GM23338 (cell line): ENCODE measurements at regions not wholly inside any gene's neighbourhood (a gene's known extent, or its start where the extent isn't known, plus 50 kb on each side); places are given as distances from the start of the nearest gene placed in this dataset.

Experiments
- ATAC-seq: fragments of 200-7000 bp; cut with Tn5 transposase; 3 replicates; pipeline ENCODE4 v1.9.1; 2020
- DNase-seq: peaks from one replicate; pipeline ENCODE4 v3.0.0-alpha.2; 2015; ENCODE audit warnings: low spot score
- H2AFZ ChIP-seq: fragments of 200-600 bp; sonication (generic); 2 replicates; pipeline ENCODE4 v1.8.0; 2016; ENCODE audit warnings: antibody characterized with exemption, mild to moderate bottlenecking, moderate library complexity
- H3F3A ChIP-seq: fragments of 200-600 bp; sonication (generic); replicated peaks from 2 replicates; pipeline ENCODE4 v1.8.0; 2017; ENCODE audit warnings: antibody characterized with exemption, mixed run types, low read depth
- H3K27ac ChIP-seq: fragments of 200-600 bp; sonication (generic); 2 replicates; pipeline ENCODE4 v1.6.1; 2016; ENCODE audit warnings: low read depth
- H3K27me3 ChIP-seq: fragments of 200-600 bp; sonication (generic); 2 replicates; pipeline ENCODE4 v1.8.0; 2016; ENCODE audit warnings: mild to moderate bottlenecking, mixed run types, moderate library complexity; ENCODE audit not compliant: insufficient read depth
- H3K36me3 ChIP-seq: fragments of 200-600 bp; sonication (generic); 2 replicates; pipeline ENCODE4 v1.8.0; 2016; ENCODE audit warnings: mild to moderate bottlenecking; ENCODE audit not compliant: insufficient read depth
- H3K4me1 ChIP-seq: fragments of 200-600 bp; sonication (generic); 2 replicates; pipeline ENCODE4 v1.8.0; 2016; ENCODE audit warnings: mild to moderate bottlenecking, moderate library complexity; ENCODE audit not compliant: insufficient read depth
- H3K4me2 ChIP-seq: fragments of 200-600 bp; sonication (generic); 2 replicates; pipeline ENCODE4 v1.7.1; 2017; ENCODE audit warnings: mixed run types
- H3K4me3 ChIP-seq: fragments of 200-600 bp; sonication (generic); 2 replicates; pipeline ENCODE4 v1.6.1; 2016; ENCODE audit warnings: mixed run types
- H3K79me2 ChIP-seq: fragments of 200-600 bp; sonication (generic); replicated peaks from 2 replicates; pipeline ENCODE4 v1.8.0; 2017; ENCODE audit warnings: mild to moderate bottlenecking; ENCODE audit not compliant: insufficient read depth
- H3K9me2 ChIP-seq: fragments of 200-600 bp; sonication (generic); 2 replicates; pipeline ENCODE4 v1.8.0; 2017; ENCODE audit not compliant: insufficient read depth
- H4K20me1 ChIP-seq: fragments of 200-600 bp; sonication (generic); replicated peaks from 2 replicates; pipeline ENCODE4 v1.8.0; 2017; ENCODE audit warnings: mild to moderate bottlenecking; ENCODE audit not compliant: insufficient read depth
- H3K27ac Mint-ChIP-seq: 2 replicates; pipeline ENCODE4 v1.8.0; 2020; ENCODE audit warnings: inconsistent platforms, mild to moderate bottlenecking, moderate library complexity, mixed read lengths
- H3K27me3 Mint-ChIP-seq: 3 replicates; pipeline ENCODE4 v1.8.0; 2022; ENCODE audit warnings: low read depth, mild to moderate bottlenecking, moderate library complexity, mixed read lengths, inconsistent platforms; ENCODE audit not compliant: insufficient read depth, poor library complexity
- H3K36me3 Mint-ChIP-seq: 3 replicates; pipeline ENCODE4 v1.8.0; 2021; ENCODE audit warnings: low read depth, mild to moderate bottlenecking, inconsistent platforms, moderate library complexity, mixed read lengths
- H3K4me1 Mint-ChIP-seq: 3 replicates; pipeline ENCODE4 v1.8.0; 2020; ENCODE audit warnings: mild to moderate bottlenecking, inconsistent platforms, mixed read lengths
- H3K4me3 Mint-ChIP-seq: 3 replicates; pipeline ENCODE4 v1.8.0; 2021; ENCODE audit warnings: moderate library complexity, mild to moderate bottlenecking, inconsistent platforms, mixed read lengths
- H3K9me3 Mint-ChIP-seq: 3 replicates; pipeline ENCODE4 v1.8.0; 2020; ENCODE audit warnings: moderate library complexity, mild to moderate bottlenecking, inconsistent platforms, mixed read lengths
- CREB1 ChIP-seq: fragments of 250-450 bp; sonication (Bioruptor Pico); IDR thresholded peaks from 2 replicates; pipeline ENCODE4 v1.5.0; 2020; ENCODE audit warnings: low read depth, mild to moderate bottlenecking, moderate library complexity
- EZH2 ChIP-seq: fragments of 200-600 bp; sonication (generic); IDR thresholded peaks from one replicate; pipeline ENCODE4 v1.8.0; 2017; ENCODE audit warnings: antibody characterized with exemption, mild to moderate bottlenecking, low read depth; ENCODE audit not compliant: unreplicated experiment
- EZH2phosphoT487 ChIP-seq: fragments of 200-600 bp; sonication (generic); IDR thresholded peaks from one replicate; pipeline ENCODE4 v1.8.1; 2018; ENCODE audit warnings: antibody characterized with exemption; ENCODE audit not compliant: unreplicated experiment
- JUNB ChIP-seq: IDR thresholded peaks from one replicate; pipeline ENCODE4 v1.6.1; 2016; ENCODE audit warnings: antibody characterized with exemption; ENCODE audit not compliant: unreplicated experiment
- NANOG ChIP-seq: IDR thresholded peaks from 2 replicates; pipeline ENCODE4 v1.6.1; 2016; ENCODE audit warnings: antibody characterized with exemption, borderline replicate concordance
- POLR2AphosphoS5 ChIP-seq: IDR thresholded peaks from 2 replicates; pipeline ENCODE4 v1.6.1; 2016; ENCODE audit warnings: antibody characterized with exemption, low read depth
- STAT1 ChIP-seq: IDR thresholded peaks from one replicate; pipeline ENCODE4 v1.6.1; 2016; ENCODE audit warnings: antibody characterized with exemption; ENCODE audit not compliant: unreplicated experiment
- ZNF114 ChIP-seq: fragments of 250-450 bp; sonication (Bioruptor Pico); IDR thresholded peaks from 2 replicates; pipeline ENCODE4 v1.5.0; 2020; ENCODE audit warnings: mild to moderate bottlenecking, moderate library complexity
- ZNF331 ChIP-seq: fragments of 250-450 bp; sonication (Bioruptor Pico); IDR thresholded peaks from 2 replicates; pipeline ENCODE4 v1.5.0; 2020; ENCODE audit warnings: low read depth, mild to moderate bottlenecking, moderate library complexity
- TF ChIP-seq, protein P1 (sequence below): IDR thresholded peaks from 2 replicates; pipeline ENCODE4 v1.6.1; 2016; ENCODE audit warnings: antibody characterized with exemption
- TF ChIP-seq, protein P2 (sequence below), 2 experiments: fragments of 200-600 bp in 1 of 2; sonication (generic) in 1 of 2; conservative IDR thresholded peaks; 2 replicates each; pipeline versions ENCODE4 v1.5.1 to v1.6.1; 2016 to 2017; ENCODE audit warnings: antibody characterized with exemption in 2 of 2, low read depth in 2 of 2, mild to moderate bottlenecking in 2 of 2, moderate library complexity in 1 of 2
- TF ChIP-seq, protein P3 (sequence below): fragments of 250-450 bp; sonication (Bioruptor Pico); IDR thresholded peaks from 2 replicates; pipeline ENCODE4 v1.5.0; 2020; ENCODE audit warnings: mild to moderate bottlenecking, moderate library complexity

DNA sequence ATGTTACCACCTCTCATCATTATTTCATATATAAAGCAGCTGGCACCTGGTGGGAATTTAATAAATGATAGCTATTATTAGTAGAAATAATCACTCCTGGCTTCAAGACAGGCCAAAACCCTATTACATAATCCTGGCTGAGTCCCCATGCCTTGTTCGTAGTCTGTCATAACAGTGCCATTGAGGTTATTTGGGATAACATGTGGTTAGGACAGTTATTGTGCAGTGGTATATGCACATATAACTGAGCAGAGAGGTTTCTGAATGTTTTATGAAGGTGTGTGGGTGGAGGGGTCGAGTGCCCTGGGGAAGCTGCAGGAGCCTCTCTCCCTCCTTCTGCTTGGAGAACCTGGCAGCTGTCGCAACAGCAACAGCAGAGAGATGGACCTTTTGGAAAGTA is 162.4 kb upstream of the NABP1 start (continued):
- TF ChIP-seq, protein P1, sequence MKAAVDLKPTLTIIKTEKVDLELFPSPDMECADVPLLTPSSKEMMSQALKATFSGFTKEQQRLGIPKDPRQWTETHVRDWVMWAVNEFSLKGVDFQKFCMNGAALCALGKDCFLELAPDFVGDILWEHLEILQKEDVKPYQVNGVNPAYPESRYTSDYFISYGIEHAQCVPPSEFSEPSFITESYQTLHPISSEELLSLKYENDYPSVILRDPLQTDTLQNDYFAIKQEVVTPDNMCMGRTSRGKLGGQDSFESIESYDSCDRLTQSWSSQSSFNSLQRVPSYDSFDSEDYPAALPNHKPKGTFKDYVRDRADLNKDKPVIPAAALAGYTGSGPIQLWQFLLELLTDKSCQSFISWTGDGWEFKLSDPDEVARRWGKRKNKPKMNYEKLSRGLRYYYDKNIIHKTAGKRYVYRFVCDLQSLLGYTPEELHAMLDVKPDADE, result no peak

DNA sequence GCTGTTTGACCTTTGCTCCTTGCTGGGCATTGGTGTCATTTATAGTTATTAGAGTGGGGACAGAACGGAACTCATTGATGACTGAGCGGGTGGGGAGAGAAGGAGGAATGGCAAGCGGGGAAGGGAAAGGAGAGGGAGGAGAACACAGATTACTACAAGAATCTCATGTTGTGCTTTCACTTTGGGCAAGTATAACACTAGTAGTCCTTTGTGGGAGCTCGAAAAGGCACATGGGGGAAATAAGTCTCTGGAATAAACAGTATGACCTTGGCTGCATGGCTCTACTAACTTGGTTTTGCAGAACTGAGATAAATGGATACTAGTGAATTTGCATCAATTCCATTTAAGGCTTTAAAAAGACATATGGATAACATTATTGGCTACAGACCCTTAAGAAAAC is 161.7 kb upstream of the NABP1 start:
- no peaks in the 10 kb centered on the region for H3K36me3 Mint-ChIP-seq
- H3F3A ChIP-seq, result no peaks in the 10 kb centered on the region
- no peak overlapping the region for H2AFZ ChIP-seq
- no peaks in the 10 kb centered on the region for H3K36me3 ChIP-seq
- no peak overlapping the region for H3K27ac Mint-ChIP-seq
- peaks cover 3% of the 10 kb centered on the region for H3K27me3 Mint-ChIP-seq
- H3K4me3 Mint-ChIP-seq, result no peak overlapping the region
- no peaks in the 10 kb centered on the region for H3K9me2 ChIP-seq
- no peak overlapping the region for H3K27ac ChIP-seq
- no peaks in the 10 kb centered on the region for H3K27me3 ChIP-seq
- no peaks in the 10 kb centered on the region for H4K20me1 ChIP-seq
- H3K79me2 ChIP-seq, result no peaks in the 10 kb centered on the region
- DNase-seq (no peak), ATAC-seq (no peak)
- H3K4me1 ChIP-seq, result no peaks in the 10 kb centered on the region
- H3K4me3 ChIP-seq, result no peak overlapping the region
- no peak overlapping the region for H3K4me2 ChIP-seq
- H3K9me3 Mint-ChIP-seq, result no peaks in the 10 kb centered on the region
- H3K4me1 Mint-ChIP-seq, result no peaks in the 10 kb centered on the region; the same call in 2 of the 3 replicates
- no peak for TF ChIP-seq NANOG
- TF ChIP-seq, protein P2, sequence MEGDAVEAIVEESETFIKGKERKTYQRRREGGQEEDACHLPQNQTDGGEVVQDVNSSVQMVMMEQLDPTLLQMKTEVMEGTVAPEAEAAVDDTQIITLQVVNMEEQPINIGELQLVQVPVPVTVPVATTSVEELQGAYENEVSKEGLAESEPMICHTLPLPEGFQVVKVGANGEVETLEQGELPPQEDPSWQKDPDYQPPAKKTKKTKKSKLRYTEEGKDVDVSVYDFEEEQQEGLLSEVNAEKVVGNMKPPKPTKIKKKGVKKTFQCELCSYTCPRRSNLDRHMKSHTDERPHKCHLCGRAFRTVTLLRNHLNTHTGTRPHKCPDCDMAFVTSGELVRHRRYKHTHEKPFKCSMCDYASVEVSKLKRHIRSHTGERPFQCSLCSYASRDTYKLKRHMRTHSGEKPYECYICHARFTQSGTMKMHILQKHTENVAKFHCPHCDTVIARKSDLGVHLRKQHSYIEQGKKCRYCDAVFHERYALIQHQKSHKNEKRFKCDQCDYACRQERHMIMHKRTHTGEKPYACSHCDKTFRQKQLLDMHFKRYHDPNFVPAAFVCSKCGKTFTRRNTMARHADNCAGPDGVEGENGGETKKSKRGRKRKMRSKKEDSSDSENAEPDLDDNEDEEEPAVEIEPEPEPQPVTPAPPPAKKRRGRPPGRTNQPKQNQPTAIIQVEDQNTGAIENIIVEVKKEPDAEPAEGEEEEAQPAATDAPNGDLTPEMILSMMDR (conservative IDR thresholded peaks at IDR 0.05; ENCODE audit: low read depth in 2 of 2), result no peak
- TF ChIP-seq ZNF114 (CRISPR knock-in tag), result no peak
- TF ChIP-seq, protein P1, result no peak
- TF ChIP-seq STAT1, result no peak
- TF ChIP-seq EZH2, result no peak
- TF ChIP-seq, protein P3, sequence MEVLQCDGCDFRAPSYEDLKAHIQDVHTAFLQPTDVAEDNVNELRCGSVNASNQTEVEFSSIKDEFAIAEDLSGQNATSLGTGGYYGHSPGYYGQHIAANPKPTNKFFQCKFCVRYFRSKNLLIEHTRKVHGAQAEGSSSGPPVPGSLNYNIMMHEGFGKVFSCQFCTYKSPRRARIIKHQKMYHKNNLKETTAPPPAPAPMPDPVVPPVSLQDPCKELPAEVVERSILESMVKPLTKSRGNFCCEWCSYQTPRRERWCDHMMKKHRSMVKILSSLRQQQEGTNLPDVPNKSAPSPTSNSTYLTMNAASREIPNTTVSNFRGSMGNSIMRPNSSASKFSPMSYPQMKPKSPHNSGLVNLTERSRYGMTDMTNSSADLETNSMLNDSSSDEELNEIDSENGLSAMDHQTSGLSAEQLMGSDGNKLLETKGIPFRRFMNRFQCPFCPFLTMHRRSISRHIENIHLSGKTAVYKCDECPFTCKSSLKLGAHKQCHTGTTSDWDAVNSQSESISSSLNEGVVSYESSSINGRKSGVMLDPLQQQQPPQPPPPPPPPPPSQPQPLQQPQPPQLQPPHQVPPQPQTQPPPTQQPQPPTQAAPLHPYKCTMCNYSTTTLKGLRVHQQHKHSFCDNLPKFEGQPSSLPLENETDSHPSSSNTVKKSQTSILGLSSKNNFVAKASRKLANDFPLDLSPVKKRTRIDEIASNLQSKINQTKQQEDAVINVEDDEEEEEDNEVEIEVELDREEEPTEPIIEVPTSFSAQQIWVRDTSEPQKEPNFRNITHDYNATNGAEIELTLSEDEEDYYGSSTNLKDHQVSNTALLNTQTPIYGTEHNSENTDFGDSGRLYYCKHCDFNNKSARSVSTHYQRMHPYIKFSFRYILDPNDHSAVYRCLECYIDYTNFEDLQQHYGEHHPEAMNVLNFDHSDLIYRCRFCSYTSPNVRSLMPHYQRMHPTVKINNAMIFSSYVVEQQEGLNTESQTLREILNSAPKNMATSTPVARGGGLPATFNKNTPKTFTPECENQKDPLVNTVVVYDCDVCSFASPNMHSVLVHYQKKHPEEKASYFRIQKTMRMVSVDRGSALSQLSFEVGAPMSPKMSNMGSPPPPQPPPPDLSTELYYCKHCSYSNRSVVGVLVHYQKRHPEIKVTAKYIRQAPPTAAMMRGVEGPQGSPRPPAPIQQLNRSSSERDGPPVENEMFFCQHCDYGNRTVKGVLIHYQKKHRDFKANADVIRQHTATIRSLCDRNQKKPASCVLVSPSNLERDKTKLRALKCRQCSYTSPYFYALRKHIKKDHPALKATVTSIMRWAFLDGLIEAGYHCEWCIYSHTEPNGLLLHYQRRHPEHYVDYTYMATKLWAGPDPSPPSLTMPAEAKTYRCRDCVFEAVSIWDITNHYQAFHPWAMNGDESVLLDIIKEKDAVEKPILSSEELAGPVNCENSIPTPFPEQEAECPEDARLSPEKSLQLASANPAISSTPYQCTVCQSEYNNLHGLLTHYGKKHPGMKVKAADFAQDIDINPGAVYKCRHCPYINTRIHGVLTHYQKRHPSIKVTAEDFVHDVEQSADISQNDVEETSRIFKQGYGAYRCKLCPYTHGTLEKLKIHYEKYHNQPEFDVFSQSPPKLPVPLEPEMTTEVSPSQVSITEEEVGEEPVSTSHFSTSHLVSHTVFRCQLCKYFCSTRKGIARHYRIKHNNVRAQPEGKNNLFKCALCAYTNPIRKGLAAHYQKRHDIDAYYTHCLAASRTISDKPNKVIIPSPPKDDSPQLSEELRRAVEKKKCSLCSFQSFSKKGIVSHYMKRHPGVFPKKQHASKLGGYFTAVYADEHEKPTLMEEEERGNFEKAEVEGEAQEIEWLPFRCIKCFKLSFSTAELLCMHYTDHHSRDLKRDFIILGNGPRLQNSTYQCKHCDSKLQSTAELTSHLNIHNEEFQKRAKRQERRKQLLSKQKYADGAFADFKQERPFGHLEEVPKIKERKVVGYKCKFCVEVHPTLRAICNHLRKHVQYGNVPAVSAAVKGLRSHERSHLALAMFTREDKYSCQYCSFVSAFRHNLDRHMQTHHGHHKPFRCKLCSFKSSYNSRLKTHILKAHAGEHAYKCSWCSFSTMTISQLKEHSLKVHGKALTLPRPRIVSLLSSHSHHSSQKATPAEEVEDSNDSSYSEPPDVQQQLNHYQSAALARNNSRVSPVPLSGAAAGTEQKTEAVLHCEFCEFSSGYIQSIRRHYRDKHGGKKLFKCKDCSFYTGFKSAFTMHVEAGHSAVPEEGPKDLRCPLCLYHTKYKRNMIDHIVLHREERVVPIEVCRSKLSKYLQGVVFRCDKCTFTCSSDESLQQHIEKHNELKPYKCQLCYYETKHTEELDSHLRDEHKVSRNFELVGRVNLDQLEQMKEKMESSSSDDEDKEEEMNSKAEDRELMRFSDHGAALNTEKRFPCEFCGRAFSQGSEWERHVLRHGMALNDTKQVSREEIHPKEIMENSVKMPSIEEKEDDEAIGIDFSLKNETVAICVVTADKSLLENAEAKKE (CRISPR knock-in tag), result no peak
- TF ChIP-seq POLR2AphosphoS5, result no peak
- TF ChIP-seq EZH2phosphoT487, result no peak
- TF ChIP-seq JUNB, result no peak
- no peak for TF ChIP-seq ZNF331 (CRISPR knock-in tag)
- no peak for TF ChIP-seq CREB1 (CRISPR knock-in tag)
